Panc1 (cell line): ENCODE measurements at regions not wholly inside any gene's neighbourhood (a gene's known extent, or its start where the extent isn't known, plus 50 kb on each side); places are given as distances from the start of the nearest gene placed in this dataset.

ENCODE experiments used
- ATAC-seq: fragments of 200-7000 bp; cut with Tn5 transposase; 2 replicates; pipeline ENCODE4 v1.9.1; 2020; ENCODE audit warnings: mild to moderate bottlenecking, moderate library complexity
- BruUV-seq: library from RNA; stranded (reverse); fragments of 400-500 nt; replicated peaks from 2 replicates; lab custom pipeline; 2021; lab: Mats Ljungman, UMichigan
- CTCF ChIA-PET: fragments of 300-600 bp; sonication (Branson Sonifier 250); formaldehyde crosslinking; loops from one replicate; lab custom pipeline; 2022; ENCODE audit warnings: antibody characterized with exemption; lab: Charles Lee
- POLR2A ChIA-PET: fragments of 300-600 bp; sonication (Branson Sonifier 250); formaldehyde crosslinking; loops from one replicate; lab custom pipeline; 2022; ENCODE audit warnings: antibody characterized with exemption; lab: Charles Lee
- DNase-seq: peaks from one replicate; pipeline ENCODE4 v3.0.0-alpha.2; 2010; ENCODE audit warnings: low read depth, low spot score
- H3K27ac ChIP-seq: 2 replicates; pipeline ENCODE4 v1.5.1; 2011; ENCODE audit warnings: mild to moderate bottlenecking, low read length, inconsistent platforms
- H3K27me3 ChIP-seq: fragments of 200-500 bp; sonication (Bioruptor generic); 2 replicates; pipeline ENCODE4 v1.6.0; 2014; ENCODE audit warnings: low read length, inconsistent platforms; ENCODE audit not compliant: control insufficient read depth, insufficient read depth
- H3K36me3 ChIP-seq: fragments of 200-500 bp; sonication (Bioruptor generic); 2 replicates; pipeline ENCODE4 v1.5.1; 2014; ENCODE audit warnings: inconsistent platforms, mild to moderate bottlenecking, low read length, moderate library complexity; ENCODE audit not compliant: control insufficient read depth, insufficient read depth
- H3K4me1 ChIP-seq: 2 replicates; pipeline ENCODE4 v1.5.1; 2011; ENCODE audit warnings: inconsistent platforms, mild to moderate bottlenecking, low read length, moderate library complexity; ENCODE audit not compliant: control insufficient read depth, insufficient read depth
- H3K4me3 ChIP-seq, 2 experiments: 2 replicates each; pipeline ENCODE4 v1.5.1; 2011 to 2012; ENCODE audit warnings: low read depth in 2 of 2, low read length in 2 of 2, mild to moderate bottlenecking in 2 of 2, inconsistent platforms in 1 of 2, moderate library complexity in 1 of 2
- H3K9me3 ChIP-seq: fragments of 200-500 bp; sonication (Bioruptor generic); 2 replicates; pipeline ENCODE4 v1.5.1; 2014; ENCODE audit warnings: low read depth, mild to moderate bottlenecking, inconsistent platforms, low read length, moderate library complexity; ENCODE audit not compliant: control insufficient read depth, insufficient read depth
- POLR2AphosphoS5 ChIP-seq: IDR thresholded peaks from 2 replicates; pipeline ENCODE4 v1.6.1; 2012; ENCODE audit warnings: mild to moderate bottlenecking, low read depth, low read length, moderate library complexity
- REST ChIP-seq, 2 experiments: IDR thresholded peaks; 2 replicates each; pipeline ENCODE4 v1.6.1; 2011 to 2012; ENCODE audit warnings: low read depth in 2 of 2, control low read depth in 1 of 2, low read length in 1 of 2, mild to moderate bottlenecking in 1 of 2, moderate library complexity in 1 of 2; ENCODE audit not compliant: insufficient read depth in 1 of 2
- SIN3A ChIP-seq: IDR thresholded peaks from 2 replicates; pipeline ENCODE4 v1.6.1; 2012; ENCODE audit warnings: low read depth, mild to moderate bottlenecking, low read length, moderate library complexity, borderline replicate concordance; ENCODE audit not compliant: insufficient read depth
- TCF7L2 ChIP-seq: IDR thresholded peaks from 2 replicates; pipeline ENCODE4 v1.6.1; 2011; ENCODE audit warnings: mild to moderate bottlenecking, low read depth, low read length, inconsistent platforms
- in situ Hi-C: cut with HindIII; loops from 2 replicates; pipeline ENCODE4 v1.10.0; 2016; ENCODE audit warnings: low sequenced_read_pairs, low pct_unique_long_range_greater_than_20kb
- intact Hi-C: fragments of 100-400 bp; cut with micrococcal nuclease; formaldehyde crosslinking; loops from one replicate; pipeline ENCODE4 v1.10.0; 2022; ENCODE audit not compliant: unreplicated experiment
- TF ChIP-seq, protein P1 (sequence below): fragments of 450-650 bp; IDR thresholded peaks from 2 replicates; pipeline ENCODE4 v1.5.1; 2017; ENCODE audit warnings: mild to moderate bottlenecking

- ChIA-PET CTCF (no interaction called here), POLR2A (no interaction called here)
- no TSS peak for BruUV-seq
- in situ Hi-C loops (no loop called here), intact Hi-C loops (no loop called here)
- no peak for ATAC-seq
- Histone ChIP-seq H3K36me3 (no peaks in the 10 kb centered on the region), H3K27me3 (no peaks in the 10 kb centered on the region), H3K4me1 (no peaks in the 10 kb centered on the region), H3K9me3 (no peaks in the 10 kb centered on the region), H3K27ac (no peak overlapping the region), H3K4me3 (no peak overlapping the region)
- no peak for TF ChIP-seq TCF7L2
- TF ChIP-seq SIN3A: no peak
- no peak for TF ChIP-seq POLR2AphosphoS5
- no peak for TF ChIP-seq REST (IDR thresholded peaks at IDR 0.05; ENCODE audit: insufficient read depth in 1 of 2, low read depth in 2 of 2, low read length in 1 of 2)
- TF ChIP-seq, protein P1, sequence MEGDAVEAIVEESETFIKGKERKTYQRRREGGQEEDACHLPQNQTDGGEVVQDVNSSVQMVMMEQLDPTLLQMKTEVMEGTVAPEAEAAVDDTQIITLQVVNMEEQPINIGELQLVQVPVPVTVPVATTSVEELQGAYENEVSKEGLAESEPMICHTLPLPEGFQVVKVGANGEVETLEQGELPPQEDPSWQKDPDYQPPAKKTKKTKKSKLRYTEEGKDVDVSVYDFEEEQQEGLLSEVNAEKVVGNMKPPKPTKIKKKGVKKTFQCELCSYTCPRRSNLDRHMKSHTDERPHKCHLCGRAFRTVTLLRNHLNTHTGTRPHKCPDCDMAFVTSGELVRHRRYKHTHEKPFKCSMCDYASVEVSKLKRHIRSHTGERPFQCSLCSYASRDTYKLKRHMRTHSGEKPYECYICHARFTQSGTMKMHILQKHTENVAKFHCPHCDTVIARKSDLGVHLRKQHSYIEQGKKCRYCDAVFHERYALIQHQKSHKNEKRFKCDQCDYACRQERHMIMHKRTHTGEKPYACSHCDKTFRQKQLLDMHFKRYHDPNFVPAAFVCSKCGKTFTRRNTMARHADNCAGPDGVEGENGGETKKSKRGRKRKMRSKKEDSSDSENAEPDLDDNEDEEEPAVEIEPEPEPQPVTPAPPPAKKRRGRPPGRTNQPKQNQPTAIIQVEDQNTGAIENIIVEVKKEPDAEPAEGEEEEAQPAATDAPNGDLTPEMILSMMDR: no peak
- DNase-seq: no peak
Observed at GRCh38 chr1:118322331-118322730, 137.3 kb upstream of the SPAG17 start.

DNA sequence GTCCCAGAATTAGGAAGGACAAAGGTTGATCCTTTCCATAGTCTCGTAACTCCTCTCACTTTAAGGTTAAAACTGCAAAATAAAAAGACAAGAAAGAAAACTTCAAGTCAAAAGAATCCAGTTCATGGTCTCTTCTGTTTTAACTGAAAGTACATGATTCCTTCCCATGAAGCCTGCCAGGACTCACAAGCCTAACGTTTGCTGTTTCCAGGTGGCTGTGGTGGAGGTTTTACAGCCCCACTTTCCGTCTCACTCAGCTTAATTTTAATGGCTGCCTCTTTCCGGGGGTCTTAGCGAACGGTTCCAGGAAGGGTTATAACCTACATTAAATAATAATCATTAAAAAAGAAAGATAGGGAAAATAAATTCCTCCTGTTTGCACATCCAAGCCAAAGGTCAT is 136.8 kb upstream of the SPAG17 start:
- ChIA-PET CTCF (no interaction called here), POLR2A (no interaction called here)
- no peak for ATAC-seq
- in situ Hi-C loops (no loop called here), intact Hi-C loops (no loop called here)
- no peaks in the 10 kb centered on the region for H3K4me1 ChIP-seq
- no TSS peak for BruUV-seq
- no peaks in the 10 kb centered on the region for H3K27me3 ChIP-seq
- no peak overlapping the region for H3K4me3 ChIP-seq
- no peak for DNase-seq
- TF ChIP-seq TCF7L2 (no peak), SIN3A (no peak), REST (IDR thresholded peaks at IDR 0.05; ENCODE audit: insufficient read depth in 1 of 2, low read depth in 2 of 2, low read length in 1 of 2) (no peak), POLR2AphosphoS5 (no peak)
- TF ChIP-seq, protein P1: no peak
- no peaks in the 10 kb centered on the region for H3K36me3 ChIP-seq
- H3K27ac ChIP-seq: no peak overlapping the region
- H3K9me3 ChIP-seq: no peaks in the 10 kb centered on the region
